Ovary (tissue), 3 donors: ENCODE measurements at regions not wholly inside any gene's neighbourhood (a gene's known extent, or its start where the extent isn't known, plus 50 kb on each side); places are given as distances from the start of the nearest gene placed in this dataset.

Experiments
- EP300 ChIP-seq: sonication (generic); formaldehyde crosslinking; IDR thresholded peaks from one replicate; pipeline ENCODE4 v1.6.1; 2017; ENCODE audit warnings: antibody characterized with exemption
- POLR2A ChIP-seq: fragments of 450-650 bp; IDR thresholded peaks from one replicate; pipeline ENCODE4 v1.6.1; 2017; ENCODE audit warnings: antibody characterized with exemption, mild to moderate bottlenecking, moderate library complexity
- TF ChIP-seq, protein P1 (sequence below), 3 donors: fragments of 450-650 bp in 2 of 3; fragments of 200-600 bp in 1 of 3; IDR thresholded peaks; one replicate each; pipeline versions ENCODE4 v1.5.1 to v1.8.0; 2016 to 2022; ENCODE audit warnings: antibody characterized with exemption in 3 of 3, mild to moderate bottlenecking in 1 of 3
- donor health status: DM: no; HTN: no; CAD: no.

DNA sequence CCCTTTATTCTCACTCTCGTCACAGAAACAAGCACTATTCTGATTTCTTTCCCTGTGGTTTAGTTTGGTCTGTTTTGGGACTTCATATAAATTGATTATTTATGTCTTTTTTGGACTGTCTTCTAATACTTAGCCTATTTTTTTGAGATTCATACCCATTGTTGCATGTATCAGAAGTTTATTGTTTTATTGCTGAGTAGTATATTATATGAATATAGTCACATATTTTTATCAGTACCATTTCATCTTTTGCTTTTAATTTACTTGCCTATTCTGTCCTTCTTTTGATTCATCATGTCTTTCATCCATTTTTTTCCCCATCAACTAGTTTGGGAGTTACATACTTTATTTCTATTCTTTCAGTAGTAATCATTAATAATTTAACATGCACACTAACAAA lies 112.0 kb downstream of the ID4 start:
- TF ChIP-seq, protein P1, sequence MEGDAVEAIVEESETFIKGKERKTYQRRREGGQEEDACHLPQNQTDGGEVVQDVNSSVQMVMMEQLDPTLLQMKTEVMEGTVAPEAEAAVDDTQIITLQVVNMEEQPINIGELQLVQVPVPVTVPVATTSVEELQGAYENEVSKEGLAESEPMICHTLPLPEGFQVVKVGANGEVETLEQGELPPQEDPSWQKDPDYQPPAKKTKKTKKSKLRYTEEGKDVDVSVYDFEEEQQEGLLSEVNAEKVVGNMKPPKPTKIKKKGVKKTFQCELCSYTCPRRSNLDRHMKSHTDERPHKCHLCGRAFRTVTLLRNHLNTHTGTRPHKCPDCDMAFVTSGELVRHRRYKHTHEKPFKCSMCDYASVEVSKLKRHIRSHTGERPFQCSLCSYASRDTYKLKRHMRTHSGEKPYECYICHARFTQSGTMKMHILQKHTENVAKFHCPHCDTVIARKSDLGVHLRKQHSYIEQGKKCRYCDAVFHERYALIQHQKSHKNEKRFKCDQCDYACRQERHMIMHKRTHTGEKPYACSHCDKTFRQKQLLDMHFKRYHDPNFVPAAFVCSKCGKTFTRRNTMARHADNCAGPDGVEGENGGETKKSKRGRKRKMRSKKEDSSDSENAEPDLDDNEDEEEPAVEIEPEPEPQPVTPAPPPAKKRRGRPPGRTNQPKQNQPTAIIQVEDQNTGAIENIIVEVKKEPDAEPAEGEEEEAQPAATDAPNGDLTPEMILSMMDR (IDR thresholded peaks at IDR 0.05), result no peak
- no peak for TF ChIP-seq POLR2A
- no peak for TF ChIP-seq EP300
